ENCODE measurements at regions not wholly inside any gene's neighbourhood (a gene's known extent, or its start where the extent isn't known, plus 50 kb on each side); places are given as distances from the start of the nearest gene placed in this dataset.

GRCh38 chr15:25220834-25221233 is 218.0 kb downstream of the UBE3A start:
- TF ChIP-seq, protein P1, sequence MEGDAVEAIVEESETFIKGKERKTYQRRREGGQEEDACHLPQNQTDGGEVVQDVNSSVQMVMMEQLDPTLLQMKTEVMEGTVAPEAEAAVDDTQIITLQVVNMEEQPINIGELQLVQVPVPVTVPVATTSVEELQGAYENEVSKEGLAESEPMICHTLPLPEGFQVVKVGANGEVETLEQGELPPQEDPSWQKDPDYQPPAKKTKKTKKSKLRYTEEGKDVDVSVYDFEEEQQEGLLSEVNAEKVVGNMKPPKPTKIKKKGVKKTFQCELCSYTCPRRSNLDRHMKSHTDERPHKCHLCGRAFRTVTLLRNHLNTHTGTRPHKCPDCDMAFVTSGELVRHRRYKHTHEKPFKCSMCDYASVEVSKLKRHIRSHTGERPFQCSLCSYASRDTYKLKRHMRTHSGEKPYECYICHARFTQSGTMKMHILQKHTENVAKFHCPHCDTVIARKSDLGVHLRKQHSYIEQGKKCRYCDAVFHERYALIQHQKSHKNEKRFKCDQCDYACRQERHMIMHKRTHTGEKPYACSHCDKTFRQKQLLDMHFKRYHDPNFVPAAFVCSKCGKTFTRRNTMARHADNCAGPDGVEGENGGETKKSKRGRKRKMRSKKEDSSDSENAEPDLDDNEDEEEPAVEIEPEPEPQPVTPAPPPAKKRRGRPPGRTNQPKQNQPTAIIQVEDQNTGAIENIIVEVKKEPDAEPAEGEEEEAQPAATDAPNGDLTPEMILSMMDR (IDR thresholded peaks at IDR 0.05), result no peak
- no peak for TF ChIP-seq EZH2 (IDR thresholded peaks at IDR 0.05; ENCODE audit: borderline replicate concordance, insufficient read depth, low read depth, low read length, poor library complexity, severe bottlenecking)
